B cell (primary cell): ENCODE measurements at regions not wholly inside any gene's neighbourhood (a gene's known extent, or its start where the extent isn't known, plus 50 kb on each side); places are given as distances from the start of the nearest gene placed in this dataset.

Experiments used
- EZH2 ChIP-seq: IDR thresholded peaks from 2 replicates; pipeline ENCODE4 v1.6.1; 2012; ENCODE audit warnings: borderline replicate concordance, low read depth, mild to moderate bottlenecking, moderate library complexity, low read length; ENCODE audit not compliant: insufficient read depth, poor library complexity, severe bottlenecking
- TF ChIP-seq, protein P1 (sequence below): fragments of 200-600 bp; IDR thresholded peaks from one replicate; pipeline ENCODE4 v1.8.0; 2022; ENCODE audit warnings: antibody characterized with exemption, mild to moderate bottlenecking

GRCh38 chr9:134537951-134538641 lies 103.5 kb upstream of the COL5A1 start:
- TF ChIP-seq, protein P1, sequence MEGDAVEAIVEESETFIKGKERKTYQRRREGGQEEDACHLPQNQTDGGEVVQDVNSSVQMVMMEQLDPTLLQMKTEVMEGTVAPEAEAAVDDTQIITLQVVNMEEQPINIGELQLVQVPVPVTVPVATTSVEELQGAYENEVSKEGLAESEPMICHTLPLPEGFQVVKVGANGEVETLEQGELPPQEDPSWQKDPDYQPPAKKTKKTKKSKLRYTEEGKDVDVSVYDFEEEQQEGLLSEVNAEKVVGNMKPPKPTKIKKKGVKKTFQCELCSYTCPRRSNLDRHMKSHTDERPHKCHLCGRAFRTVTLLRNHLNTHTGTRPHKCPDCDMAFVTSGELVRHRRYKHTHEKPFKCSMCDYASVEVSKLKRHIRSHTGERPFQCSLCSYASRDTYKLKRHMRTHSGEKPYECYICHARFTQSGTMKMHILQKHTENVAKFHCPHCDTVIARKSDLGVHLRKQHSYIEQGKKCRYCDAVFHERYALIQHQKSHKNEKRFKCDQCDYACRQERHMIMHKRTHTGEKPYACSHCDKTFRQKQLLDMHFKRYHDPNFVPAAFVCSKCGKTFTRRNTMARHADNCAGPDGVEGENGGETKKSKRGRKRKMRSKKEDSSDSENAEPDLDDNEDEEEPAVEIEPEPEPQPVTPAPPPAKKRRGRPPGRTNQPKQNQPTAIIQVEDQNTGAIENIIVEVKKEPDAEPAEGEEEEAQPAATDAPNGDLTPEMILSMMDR, result no peak
- TF ChIP-seq EZH2, result no peak
